Gastrocnemius medialis (tissue), 4 donors: ENCODE measurements at regions not wholly inside any gene's neighbourhood (a gene's known extent, or its start where the extent isn't known, plus 50 kb on each side); places are given as distances from the start of the nearest gene placed in this dataset.
"Not testable (repeated sequence)": the region's sequence is repeated elsewhere in the genome, so short reads cannot be mapped to it uniquely, and the experiment has no call there.

ENCODE experiments used
- ATAC-seq, 2 donors: fragments of 150-250 bp; one replicate each; pipeline ENCODE4 v1.9.1; 2016
- DNase-seq, 2 donors: peaks; one replicate each; pipeline ENCODE4 v3.0.0-alpha.2; 2019
- H3K27ac ChIP-seq, 4 donors: fragments of 200-600 bp; sonication (generic); 1 replicate in 1 of 4; 2 replicates in 3 of 4; pipeline ENCODE4 v1.5.1; 2016 to 2018; ENCODE audit warnings: mild to moderate bottlenecking in 2 of 4, moderate library complexity in 1 of 4
- H3K27me3 ChIP-seq, 3 donors: fragments of 200-600 bp; sonication (generic) in 2 of 3; 1 replicate in 1 of 3; 2 replicates in 2 of 3; pipeline versions ENCODE4 v1.5.1 to v1.6.0; 2016 to 2019; ENCODE audit warnings: mild to moderate bottlenecking in 1 of 3, moderate library complexity in 1 of 3
- H3K36me3 ChIP-seq, 2 donors: fragments of 200-600 bp; sonication (generic) in 1 of 2; one replicate each; pipeline ENCODE4 v1.5.1; 2017 to 2018
- H3K4me1 ChIP-seq, 2 donors: fragments of 200-600 bp; sonication (generic) in 1 of 2; one replicate each; pipeline ENCODE4 v1.5.1; 2016 to 2017; ENCODE audit warnings: mild to moderate bottlenecking in 2 of 2
- H3K4me3 ChIP-seq, 4 donors: fragments of 200-600 bp; sonication (generic) in 3 of 4; 1 replicate in 1 of 4; 2 replicates in 3 of 4; pipeline ENCODE4 v1.5.1; 2016 to 2019; ENCODE audit warnings: mild to moderate bottlenecking in 2 of 4
- H3K9me3 ChIP-seq, 3 donors: fragments of 200-600 bp; sonication (generic) in 2 of 3; 1 replicate in 1 of 3; 2 replicates in 2 of 3; pipeline ENCODE4 v1.5.1; 2016 to 2019
- CTCF ChIP-seq, 5 experiments: fragments of 450-650 bp in 3 of 5; fragments of 200-600 bp in 2 of 5; sonication (generic) in 2 of 5; IDR thresholded peaks in 4 of 5; conservative IDR thresholded peaks in 1 of 5; 1 replicate in 4 of 5; 2 replicates in 1 of 5; pipeline ENCODE4 v1.5.1; 2016 to 2019; ENCODE audit warnings: antibody characterized with exemption in 5 of 5, mild to moderate bottlenecking in 3 of 5, moderate library complexity in 3 of 5
- POLR2A ChIP-seq, 2 donors: fragments of 450-650 bp; IDR thresholded peaks; one replicate each; pipeline ENCODE4 v1.6.1; 2017; ENCODE audit warnings: antibody characterized with exemption in 2 of 2, mild to moderate bottlenecking in 2 of 2, moderate library complexity in 2 of 2
- in situ Hi-C, 4 donors: fragments of 200-750 bp; cut with MboI; loops; one replicate each; pipeline versions ENCODE4 v1.15.0 to v1.8.0; 2017; ENCODE audit warnings: low sequenced_read_pairs in 4 of 4
- intact Hi-C: fragments of 100-400 bp; cut with DNase I; formaldehyde crosslinking; loops from one replicate; pipeline ENCODE4 v1.15.1; 2023; ENCODE audit warnings: low total_unique reads

GRCh38 chr2:34523958-34524514 lies 924.9 kb upstream of the FAM98A start:
- in situ Hi-C loops (no loop called here), intact Hi-C loops (no loop called here)
- no peaks in the 10 kb centered on the region for H3K27me3 ChIP-seq
- no peak for DNase-seq
- H3K4me1 ChIP-seq, result no peaks in the 10 kb centered on the region
- TF ChIP-seq CTCF (IDR thresholded peaks at IDR 0.05 in 4 of 5, conservative IDR thresholded peaks at IDR 0.05 in 1 of 5), result no peak
- no peak for TF ChIP-seq POLR2A (IDR thresholded peaks at IDR 0.05)
- no peaks in the 10 kb centered on the region for H3K9me3 ChIP-seq
- no peak overlapping the region for H3K27ac ChIP-seq
- H3K4me3 ChIP-seq, result no peak overlapping the region
- no peak for ATAC-seq
- no peaks in the 10 kb centered on the region for H3K36me3 ChIP-seq

DNA sequence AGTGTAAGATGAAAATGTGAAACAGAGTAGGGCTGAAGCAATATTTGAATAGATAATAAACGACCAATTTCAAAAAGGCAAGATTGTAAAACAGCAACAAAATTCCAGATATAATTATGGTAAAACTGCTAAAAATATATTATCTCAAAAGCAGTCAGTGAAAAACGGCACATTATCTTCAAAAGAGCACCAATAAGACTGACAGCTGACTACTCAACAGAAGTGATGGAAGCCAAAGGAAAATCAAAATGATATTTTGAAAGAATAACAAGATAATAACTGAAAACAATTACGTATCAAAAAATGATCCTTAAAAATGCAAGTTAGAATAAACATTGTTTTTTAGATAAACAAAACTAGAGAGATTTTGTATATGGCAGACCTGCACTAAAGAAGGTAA lies 920.6 kb upstream of the FAM98A start:
- in situ Hi-C loops, result no loop called here
- no peak for DNase-seq
- H3K27ac ChIP-seq, result no peak overlapping the region
- no peaks in the 10 kb centered on the region for H3K27me3 ChIP-seq
- H3K9me3 ChIP-seq, result no peaks in the 10 kb centered on the region
- no peak for ATAC-seq
- intact Hi-C loops, result no loop called here
- H3K4me3 ChIP-seq, result no peak overlapping the region
- H3K4me1 ChIP-seq, result no peaks in the 10 kb centered on the region
- TF ChIP-seq CTCF (IDR thresholded peaks at IDR 0.05 in 4 of 5, conservative IDR thresholded peaks at IDR 0.05 in 1 of 5), result no peak
- TF ChIP-seq POLR2A (IDR thresholded peaks at IDR 0.05), result no peak
- no peaks in the 10 kb centered on the region for H3K36me3 ChIP-seq

DNA sequence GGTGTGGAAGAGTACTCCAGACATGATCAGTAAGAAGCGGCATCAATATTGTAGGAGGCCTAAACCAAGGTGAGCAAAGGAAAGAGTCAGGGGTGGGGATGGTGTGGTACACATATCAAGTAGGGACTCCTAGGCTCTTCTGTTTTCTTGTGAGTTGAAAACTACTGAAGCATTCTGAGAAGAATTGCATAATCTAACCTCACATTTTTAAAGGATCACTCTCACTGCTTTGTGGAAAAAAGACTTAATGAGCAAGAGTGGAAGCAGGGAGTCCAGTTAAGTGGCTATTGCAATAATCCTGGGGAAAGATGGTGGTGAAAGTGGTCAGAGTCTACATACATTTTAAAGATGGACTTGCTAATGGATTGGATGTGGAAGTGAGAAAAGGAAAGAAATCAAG lies 899.5 kb upstream of the FAM98A start:
- intact Hi-C loops (no loop called here), in situ Hi-C loops (no loop called here)
- Histone ChIP-seq H3K4me1 (no peaks in the 10 kb centered on the region), H3K9me3 (no peaks in the 10 kb centered on the region), H3K27ac (no peak overlapping the region), H3K4me3 (no peak overlapping the region), H3K36me3 (no peaks in the 10 kb centered on the region), H3K27me3 (no peaks in the 10 kb centered on the region)
- DNase-seq (no peak), ATAC-seq (no peak)
- TF ChIP-seq CTCF (IDR thresholded peaks at IDR 0.05 in 4 of 5, conservative IDR thresholded peaks at IDR 0.05 in 1 of 5) (no peak), POLR2A (IDR thresholded peaks at IDR 0.05) (no peak)

DNA sequence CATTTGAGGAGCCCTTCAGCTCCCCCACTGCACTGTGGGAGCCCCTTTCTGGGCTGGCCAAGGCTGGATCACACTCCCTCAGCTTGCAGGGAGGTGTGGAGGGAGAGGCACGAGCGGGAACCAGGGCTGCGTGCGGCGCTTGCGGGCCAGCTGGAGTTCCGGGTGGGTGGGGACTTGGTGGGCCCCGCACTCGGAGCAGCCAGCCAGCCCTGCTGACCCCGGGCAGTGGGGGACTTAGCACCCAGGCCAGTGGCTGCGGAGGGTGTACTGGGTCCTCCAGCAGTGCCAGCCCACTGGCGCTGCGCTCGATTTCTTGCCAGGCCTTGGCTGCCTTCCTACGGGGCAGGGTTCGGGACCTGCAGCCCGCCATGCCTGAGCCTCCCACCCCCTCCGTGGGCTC lies 895.1 kb upstream of the FAM98A start:
- H3K36me3 ChIP-seq, in situ Hi-C loops, intact Hi-C loops, H3K4me1 ChIP-seq, ATAC-seq, DNase-seq, H3K27ac ChIP-seq, H3K27me3 ChIP-seq, H3K9me3 ChIP-seq, H3K4me3 ChIP-seq: not testable (repeated sequence)

- H3K4me1 ChIP-seq, result no peaks in the 10 kb centered on the region
- in situ Hi-C loops (no loop called here), intact Hi-C loops (no loop called here)
- no peak overlapping the region for H3K4me3 ChIP-seq
- ATAC-seq (no peak), DNase-seq (no peak)
- no peaks in the 10 kb centered on the region for H3K27me3 ChIP-seq
- no peak overlapping the region for H3K27ac ChIP-seq
- H3K36me3 ChIP-seq, result no peaks in the 10 kb centered on the region
- TF ChIP-seq POLR2A (IDR thresholded peaks at IDR 0.05) (no peak), CTCF (IDR thresholded peaks at IDR 0.05 in 4 of 5, conservative IDR thresholded peaks at IDR 0.05 in 1 of 5) (no peak)
- H3K9me3 ChIP-seq, result no peaks in the 10 kb centered on the region
Measured at GRCh38 chr2:34492561-34493455, 893.7 kb upstream of the FAM98A start.
